ENCODE measurements at regions not wholly inside any gene's neighbourhood (a gene's known extent, or its start where the extent isn't known, plus 50 kb on each side); places are given as distances from the start of the nearest gene placed in this dataset.

GRCh38 chr5:88509403-88509802, 240.8 kb upstream of the TMEM161B start:
- FAIRE-seq (no peak), DNase-seq (ENCODE audit: low spot score) (no peak), ATAC-seq (no peak)
- no peaks in the 10 kb centered on the region for H3K27me3 ChIP-seq (ENCODE audit: control insufficient read depth in 1 of 2, insufficient read depth in 2 of 2, low read length in 2 of 2)
- ChIA-PET CTCF (ENCODE audit: low intra/inter-chr PET ratio, low total read pairs) (no interaction called here), POLR2A (no interaction called here)
- intact Hi-C loops (cut with micrococcal nuclease; ENCODE audit: unreplicated experiment) (no loop called here), in situ Hi-C loops (cut with HindIII; ENCODE audit: extremely low pct_ligation_motif_present, low pct_unique_long_range_greater_than_20kb) (no loop called here)
- WGBS (ENCODE audit: low lambda C conversion rate) = 34% methylated on average over 2 of the region's 3 CpGs
- no peak overlapping the region for H3K4me2 ChIP-seq (ENCODE audit: low read depth, low read length)
- H3K9ac ChIP-seq (ENCODE audit: insufficient read depth, low read depth, low read length) = no peak overlapping the region
- H3K4me3 ChIP-seq (replicated peaks in 1 of 3; ENCODE audit: insufficient read depth in 1 of 3, low read depth in 2 of 3, low read length in 3 of 3) = no peak overlapping the region
- H3K27ac ChIP-seq (ENCODE audit: extremely low read length, insufficient read depth, low read length) = no peak overlapping the region
- H3K36me3 ChIP-seq (replicated peaks in 1 of 2; ENCODE audit: control insufficient read depth in 1 of 2, insufficient read depth in 2 of 2, low read length in 2 of 2) = no peaks in the 10 kb centered on the region
- H3K79me2 ChIP-seq (ENCODE audit: insufficient read depth, low read length) = no peaks in the 10 kb centered on the region
- no peak overlapping the region for H2AFZ ChIP-seq (ENCODE audit: low read length)
- no peak for TF ChIP-seq ATF6 (CRISPR knock-in tag; conservative IDR thresholded peaks at IDR 0.05)
- TF ChIP-seq RCOR2 (CRISPR knock-in tag; IDR thresholded peaks at IDR 0.05) = no peak
- TF ChIP-seq ERF (CRISPR knock-in tag; IDR thresholded peaks at IDR 0.05) = no peak
- no peak for TF ChIP-seq FOXP1 (IDR thresholded peaks at IDR 0.05)
- no peak for TF ChIP-seq FOXP1 (CRISPR knock-in tag; IDR thresholded peaks at IDR 0.05)
- no peak for TF ChIP-seq ZNF496 (CRISPR knock-in tag; IDR thresholded peaks at IDR 0.05; ENCODE audit: insufficient replicate concordance)
- no TSS peak for BruUV-seq (replicated peaks)
- H3K9me3 ChIP-seq (ENCODE audit: low read length) = no peaks in the 10 kb centered on the region
- no peaks in the 10 kb centered on the region for H3K4me1 ChIP-seq (ENCODE audit: insufficient read depth, low read length)
- no peaks in the 10 kb centered on the region for H4K20me1 ChIP-seq (ENCODE audit: insufficient read depth, low read length)

DNA sequence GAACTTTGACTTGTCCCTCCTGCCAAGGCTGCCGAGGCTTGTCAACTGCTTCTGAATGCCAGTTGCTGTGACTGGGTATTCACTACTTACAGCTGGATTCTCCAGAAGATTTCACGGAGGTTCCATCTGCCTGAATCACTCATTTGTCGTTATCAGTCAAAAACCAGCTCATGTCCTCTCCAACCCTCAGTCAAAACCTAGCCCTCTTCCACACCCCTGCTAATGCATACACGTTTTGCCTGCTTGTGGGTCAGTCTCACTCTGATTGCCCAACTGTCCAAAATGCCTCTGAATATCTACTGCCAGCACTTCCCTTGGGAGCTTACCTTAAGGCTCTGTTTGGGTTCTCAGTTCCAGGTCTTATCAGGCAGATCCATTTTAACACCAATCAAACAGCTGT, 238.6 kb upstream of the TMEM161B start:
- ATAC-seq (no peak), DNase-seq (ENCODE audit: low spot score) (no peak), FAIRE-seq (no peak)
- Histone ChIP-seq H3K4me1 (ENCODE audit: insufficient read depth, low read length) (no peaks in the 10 kb centered on the region), H4K20me1 (ENCODE audit: insufficient read depth, low read length) (no peaks in the 10 kb centered on the region), H3K27ac (ENCODE audit: extremely low read length, insufficient read depth, low read length) (no peak overlapping the region), H3K27me3 (ENCODE audit: control insufficient read depth in 1 of 2, insufficient read depth in 2 of 2, low read length in 2 of 2) (no peaks in the 10 kb centered on the region), H2AFZ (ENCODE audit: low read length) (no peak overlapping the region), H3K9ac (ENCODE audit: insufficient read depth, low read depth, low read length) (no peak overlapping the region), H3K4me3 (replicated peaks in 1 of 3; ENCODE audit: insufficient read depth in 1 of 3, low read depth in 2 of 3, low read length in 3 of 3) (no peak overlapping the region), H3K79me2 (ENCODE audit: insufficient read depth, low read length) (no peaks in the 10 kb centered on the region), H3K36me3 (replicated peaks in 1 of 2; ENCODE audit: control insufficient read depth in 1 of 2, insufficient read depth in 2 of 2, low read length in 2 of 2) (no peaks in the 10 kb centered on the region), H3K4me2 (ENCODE audit: low read depth, low read length) (no peak overlapping the region), H3K9me3 (ENCODE audit: low read length) (no peaks in the 10 kb centered on the region)
- in situ Hi-C loops (cut with HindIII; ENCODE audit: extremely low pct_ligation_motif_present, low pct_unique_long_range_greater_than_20kb) = no loop called here
- 2% methylated on average over 4 of the region's 4 CpGs for WGBS (ENCODE audit: low lambda C conversion rate)
- ChIA-PET CTCF (ENCODE audit: low intra/inter-chr PET ratio, low total read pairs) (no interaction called here), POLR2A (no interaction called here)
- intact Hi-C loops (cut with micrococcal nuclease; ENCODE audit: unreplicated experiment) = no loop called here
- BruUV-seq (replicated peaks) = no TSS peak
- TF ChIP-seq, protein P1, sequence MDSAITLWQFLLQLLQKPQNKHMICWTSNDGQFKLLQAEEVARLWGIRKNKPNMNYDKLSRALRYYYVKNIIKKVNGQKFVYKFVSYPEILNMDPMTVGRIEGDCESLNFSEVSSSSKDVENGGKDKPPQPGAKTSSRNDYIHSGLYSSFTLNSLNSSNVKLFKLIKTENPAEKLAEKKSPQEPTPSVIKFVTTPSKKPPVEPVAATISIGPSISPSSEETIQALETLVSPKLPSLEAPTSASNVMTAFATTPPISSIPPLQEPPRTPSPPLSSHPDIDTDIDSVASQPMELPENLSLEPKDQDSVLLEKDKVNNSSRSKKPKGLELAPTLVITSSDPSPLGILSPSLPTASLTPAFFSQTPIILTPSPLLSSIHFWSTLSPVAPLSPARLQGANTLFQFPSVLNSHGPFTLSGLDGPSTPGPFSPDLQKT (CRISPR knock-in tag; IDR thresholded peaks at IDR 0.05; ENCODE audit: borderline replicate concordance) = no peak
- TF ChIP-seq, protein P2, sequence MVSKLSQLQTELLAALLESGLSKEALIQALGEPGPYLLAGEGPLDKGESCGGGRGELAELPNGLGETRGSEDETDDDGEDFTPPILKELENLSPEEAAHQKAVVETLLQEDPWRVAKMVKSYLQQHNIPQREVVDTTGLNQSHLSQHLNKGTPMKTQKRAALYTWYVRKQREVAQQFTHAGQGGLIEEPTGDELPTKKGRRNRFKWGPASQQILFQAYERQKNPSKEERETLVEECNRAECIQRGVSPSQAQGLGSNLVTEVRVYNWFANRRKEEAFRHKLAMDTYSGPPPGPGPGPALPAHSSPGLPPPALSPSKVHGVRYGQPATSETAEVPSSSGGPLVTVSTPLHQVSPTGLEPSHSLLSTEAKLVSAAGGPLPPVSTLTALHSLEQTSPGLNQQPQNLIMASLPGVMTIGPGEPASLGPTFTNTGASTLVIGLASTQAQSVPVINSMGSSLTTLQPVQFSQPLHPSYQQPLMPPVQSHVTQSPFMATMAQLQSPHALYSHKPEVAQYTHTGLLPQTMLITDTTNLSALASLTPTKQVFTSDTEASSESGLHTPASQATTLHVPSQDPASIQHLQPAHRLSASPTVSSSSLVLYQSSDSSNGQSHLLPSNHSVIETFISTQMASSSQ (IDR thresholded peaks at IDR 0.05; ENCODE audit: low read depth) = no peak
- TF ChIP-seq, protein P2 (CRISPR knock-in tag; IDR thresholded peaks at IDR 0.05; ENCODE audit: borderline replicate concordance) = no peak
- TF ChIP-seq DZIP1 (CRISPR knock-in tag; IDR thresholded peaks at IDR 0.05) = no peak
